ENCODE measurements at regions not wholly inside any gene's neighbourhood (a gene's known extent, or its start where the extent isn't known, plus 50 kb on each side); places are given as distances from the start of the nearest gene placed in this dataset.
"Not testable (repeated sequence)": the region's sequence is repeated elsewhere in the genome, so short reads cannot be mapped to it uniquely, and the experiment has no call there.

- Histone ChIP-seq H3K27ac (replicated peaks) (no peak overlapping the region), H3K4me3 (replicated peaks; ENCODE audit: insufficient read depth, low read length) (no peak overlapping the region), H3K27me3 (ENCODE audit: insufficient read depth, poor library complexity, severe bottlenecking) (no peaks in the 10 kb centered on the region)
- DNase-seq (ENCODE audit: low read depth in 1 of 2, low spot score in 1 of 2), result no peak
- TF ChIP-seq POLR2AphosphoS5 (IDR thresholded peaks at IDR 0.05; ENCODE audit: low read depth), result no peak
- no peak for TF ChIP-seq REST (IDR thresholded peaks at IDR 0.05; ENCODE audit: insufficient replicate concordance, low read depth)
- no peak for TF ChIP-seq GABPA (IDR thresholded peaks at IDR 0.05; ENCODE audit: low read depth)
- no peak for TF ChIP-seq SPI1 (IDR thresholded peaks at IDR 0.05; ENCODE audit: borderline replicate concordance, low read depth)
- no peak for TF ChIP-seq CTCF (IDR thresholded peaks at IDR 0.05; ENCODE audit: insufficient read depth, low read length)
These were observed 212.5 kb upstream of the HAAO start for GRCh38 chr2:43004879-43005244.

GRCh38 chr2:43004126-43004865 is 211.9 kb upstream of the HAAO start:
- not testable (repeated sequence) for DNase-seq (ENCODE audit: low read depth in 1 of 2, low spot score in 1 of 2); H3K4me3 ChIP-seq (replicated peaks; ENCODE audit: insufficient read depth, low read length); H3K27ac ChIP-seq (replicated peaks); H3K27me3 ChIP-seq (ENCODE audit: insufficient read depth, poor library complexity, severe bottlenecking)

- DNase-seq (ENCODE audit: low read depth in 1 of 2, low spot score in 1 of 2), result no peak
- Histone ChIP-seq H3K27ac (replicated peaks) (no peak overlapping the region), H3K4me3 (replicated peaks; ENCODE audit: insufficient read depth, low read length) (no peak overlapping the region), H3K27me3 (ENCODE audit: insufficient read depth, poor library complexity, severe bottlenecking) (no peaks in the 10 kb centered on the region)
- no peak for TF ChIP-seq POLR2AphosphoS5 (IDR thresholded peaks at IDR 0.05; ENCODE audit: low read depth)
- TF ChIP-seq GABPA (IDR thresholded peaks at IDR 0.05; ENCODE audit: low read depth), result no peak
- TF ChIP-seq REST (IDR thresholded peaks at IDR 0.05; ENCODE audit: insufficient replicate concordance, low read depth), result no peak
- TF ChIP-seq SPI1 (IDR thresholded peaks at IDR 0.05; ENCODE audit: borderline replicate concordance, low read depth), result no peak
- TF ChIP-seq CTCF (IDR thresholded peaks at IDR 0.05; ENCODE audit: insufficient read depth, low read length), result no peak
These were observed 211.3 kb upstream of the HAAO start for GRCh38 chr2:43003702-43004101.

GRCh38 chr2:43001787-43002468 is 209.5 kb upstream of the HAAO start:
- DNase-seq (ENCODE audit: low read depth in 1 of 2, low spot score in 1 of 2), result no peak
- TF ChIP-seq POLR2AphosphoS5 (IDR thresholded peaks at IDR 0.05; ENCODE audit: low read depth), result no peak
- no peak for TF ChIP-seq REST (IDR thresholded peaks at IDR 0.05; ENCODE audit: insufficient replicate concordance, low read depth)
- no peak for TF ChIP-seq CTCF (IDR thresholded peaks at IDR 0.05; ENCODE audit: insufficient read depth, low read length)
- TF ChIP-seq GABPA (IDR thresholded peaks at IDR 0.05; ENCODE audit: low read depth), result no peak
- TF ChIP-seq SPI1 (IDR thresholded peaks at IDR 0.05; ENCODE audit: borderline replicate concordance, low read depth), result no peak
- H3K27ac ChIP-seq (replicated peaks), result no peak overlapping the region
- H3K4me3 ChIP-seq (replicated peaks; ENCODE audit: insufficient read depth, low read length), result no peak overlapping the region
- no peaks in the 10 kb centered on the region for H3K27me3 ChIP-seq (ENCODE audit: insufficient read depth, poor library complexity, severe bottlenecking)
